MM.1S (cell line): ENCODE measurements at regions not wholly inside any gene's neighbourhood (a gene's known extent, or its start where the extent isn't known, plus 50 kb on each side); places are given as distances from the start of the nearest gene placed in this dataset.

Experiments used
- EZH2 ChIP-seq: fragments of 300-600 bp; sonication (generic); optimal IDR thresholded peaks from 2 replicates; pipeline ENCODE3; 2017; ENCODE audit warnings: low read depth, mild to moderate bottlenecking, antibody characterized with exemption, low read length, mixed read lengths
- TF ChIP-seq, protein P1 (sequence below): fragments of 300-600 bp; sonication (generic); IDR thresholded peaks from 2 replicates; pipeline ENCODE4 v1.5.1; 2016; ENCODE audit warnings: antibody characterized with exemption, low read length, mixed read lengths

DNA sequence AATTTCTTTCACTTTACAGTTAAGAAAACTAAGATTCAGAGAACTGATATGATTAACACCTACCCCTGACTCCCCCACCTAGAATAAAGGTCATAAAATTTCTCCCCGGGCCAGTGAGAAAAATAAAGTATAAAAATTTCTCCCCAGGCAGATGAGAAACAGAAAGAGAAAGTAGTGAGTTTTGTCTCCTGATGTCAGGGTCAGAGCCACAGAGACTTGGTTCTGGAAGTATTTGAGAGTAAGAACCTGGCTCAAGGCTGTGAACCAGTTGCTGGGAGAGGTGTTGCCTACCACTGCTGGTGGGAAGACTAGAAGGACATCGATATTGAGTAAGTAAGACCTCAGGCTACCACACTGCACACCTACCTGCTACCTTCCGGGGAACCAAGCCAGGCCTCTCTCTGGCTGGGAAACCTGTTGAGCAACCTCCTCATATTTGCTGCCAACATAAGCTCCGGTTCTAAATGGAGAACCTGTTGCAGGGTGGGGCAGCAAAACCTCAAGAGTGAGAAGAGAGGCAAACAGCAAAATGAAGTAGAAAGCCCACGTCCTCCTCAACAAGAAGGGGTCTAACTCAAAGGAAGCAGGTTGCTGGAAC, 104.2 kb upstream of the PUDP start:
- TF ChIP-seq, protein P1, sequence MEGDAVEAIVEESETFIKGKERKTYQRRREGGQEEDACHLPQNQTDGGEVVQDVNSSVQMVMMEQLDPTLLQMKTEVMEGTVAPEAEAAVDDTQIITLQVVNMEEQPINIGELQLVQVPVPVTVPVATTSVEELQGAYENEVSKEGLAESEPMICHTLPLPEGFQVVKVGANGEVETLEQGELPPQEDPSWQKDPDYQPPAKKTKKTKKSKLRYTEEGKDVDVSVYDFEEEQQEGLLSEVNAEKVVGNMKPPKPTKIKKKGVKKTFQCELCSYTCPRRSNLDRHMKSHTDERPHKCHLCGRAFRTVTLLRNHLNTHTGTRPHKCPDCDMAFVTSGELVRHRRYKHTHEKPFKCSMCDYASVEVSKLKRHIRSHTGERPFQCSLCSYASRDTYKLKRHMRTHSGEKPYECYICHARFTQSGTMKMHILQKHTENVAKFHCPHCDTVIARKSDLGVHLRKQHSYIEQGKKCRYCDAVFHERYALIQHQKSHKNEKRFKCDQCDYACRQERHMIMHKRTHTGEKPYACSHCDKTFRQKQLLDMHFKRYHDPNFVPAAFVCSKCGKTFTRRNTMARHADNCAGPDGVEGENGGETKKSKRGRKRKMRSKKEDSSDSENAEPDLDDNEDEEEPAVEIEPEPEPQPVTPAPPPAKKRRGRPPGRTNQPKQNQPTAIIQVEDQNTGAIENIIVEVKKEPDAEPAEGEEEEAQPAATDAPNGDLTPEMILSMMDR = no peak
- TF ChIP-seq EZH2 = no peak
